ENCODE measurements at regions not wholly inside any gene's neighbourhood (a gene's known extent, or its start where the extent isn't known, plus 50 kb on each side); places are given as distances from the start of the nearest gene placed in this dataset.
A peak's percentile ranks its signal among the peaks of the same experiment; 100 is the strongest.
"Not testable (repeated sequence)": the region's sequence is repeated elsewhere in the genome, so short reads cannot be mapped to it uniquely, and the experiment has no call there.

DNA sequence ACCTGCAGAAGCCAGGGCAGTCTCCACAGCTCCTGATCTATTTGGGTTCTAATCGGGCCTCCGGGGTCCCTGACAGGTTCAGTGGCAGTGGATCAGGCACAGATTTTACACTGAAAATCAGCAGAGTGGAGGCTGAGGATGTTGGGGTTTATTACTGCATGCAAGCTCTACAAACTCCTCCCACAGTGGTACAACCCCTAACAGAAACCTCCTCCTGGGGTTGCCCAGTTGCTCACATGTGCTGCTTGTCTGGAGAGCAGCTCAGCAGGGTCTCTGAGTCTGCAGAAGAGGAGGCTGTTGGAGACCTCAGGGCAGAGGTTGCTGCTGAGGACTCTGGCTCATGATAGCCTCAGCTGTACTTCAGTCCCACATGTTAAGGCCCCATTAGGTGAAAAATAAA lies 1269.1 kb downstream of the RPIA start:
- DNase-seq (ENCODE audit: low spot score): not testable (repeated sequence)

DNA sequence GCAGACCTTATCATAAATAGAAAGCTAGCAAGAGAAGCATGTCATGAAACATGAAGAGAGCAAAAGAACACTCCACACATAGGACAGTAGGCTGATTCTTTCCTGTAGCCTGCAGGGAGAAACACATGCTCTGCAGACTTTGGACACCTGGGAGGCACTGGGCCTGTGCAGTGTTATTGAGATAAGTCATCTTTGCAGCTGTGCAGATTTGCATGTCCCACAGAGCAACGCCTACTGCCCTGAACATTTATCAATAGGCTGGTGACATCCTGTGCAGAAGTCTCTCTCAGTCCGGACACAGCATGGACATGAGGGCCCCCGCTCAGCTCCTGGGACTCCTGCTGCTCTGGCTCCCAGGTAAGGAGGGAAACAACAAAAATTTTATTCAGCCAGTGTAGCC lies 1277.1 kb downstream of the RPIA start:
- not testable (repeated sequence) for DNase-seq (ENCODE audit: low spot score)

DNA sequence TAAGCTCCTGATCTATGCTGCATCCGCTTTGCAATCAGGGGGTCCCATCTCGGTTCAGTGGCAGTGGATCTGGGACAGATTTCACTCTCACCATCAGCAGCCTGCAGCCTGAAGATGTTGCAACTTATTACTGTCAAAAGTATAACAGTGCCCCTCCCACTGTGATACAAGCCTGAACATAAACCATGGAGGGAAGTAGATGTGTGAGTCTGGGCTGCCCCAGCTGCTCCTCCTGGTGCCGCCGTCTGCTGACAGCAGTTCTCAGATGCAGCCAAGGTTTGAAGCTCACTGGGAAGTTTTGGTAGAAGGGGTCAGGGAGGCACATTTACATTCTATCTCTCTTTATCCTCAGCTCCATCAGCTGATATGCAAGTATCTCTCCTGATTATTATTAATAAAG lies 1277.7 kb downstream of the RPIA start:
- DNase-seq (ENCODE audit: low spot score): not testable (repeated sequence)

DNA sequence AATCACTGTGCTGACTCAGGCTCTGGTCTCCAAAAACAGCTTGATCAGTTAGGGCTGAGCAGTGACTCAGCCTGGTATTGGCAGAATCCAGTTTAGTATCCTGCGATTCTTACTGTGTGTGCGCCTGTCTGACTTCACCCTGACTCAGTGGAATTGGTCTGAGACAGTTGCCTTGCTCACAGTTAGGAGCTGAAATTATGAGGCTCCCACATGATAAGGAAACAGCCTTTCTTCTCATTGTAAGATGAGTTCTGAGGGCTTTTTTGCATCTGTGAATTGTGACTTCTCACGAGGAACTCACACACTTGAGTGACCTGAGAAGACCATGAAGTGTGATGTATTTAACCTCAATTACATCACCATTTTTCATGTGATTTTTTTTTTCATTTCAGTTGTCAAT lies 1282.4 kb downstream of the RPIA start:
- peak; percentile 90 for DNase-seq (ENCODE audit: low spot score)

DNA sequence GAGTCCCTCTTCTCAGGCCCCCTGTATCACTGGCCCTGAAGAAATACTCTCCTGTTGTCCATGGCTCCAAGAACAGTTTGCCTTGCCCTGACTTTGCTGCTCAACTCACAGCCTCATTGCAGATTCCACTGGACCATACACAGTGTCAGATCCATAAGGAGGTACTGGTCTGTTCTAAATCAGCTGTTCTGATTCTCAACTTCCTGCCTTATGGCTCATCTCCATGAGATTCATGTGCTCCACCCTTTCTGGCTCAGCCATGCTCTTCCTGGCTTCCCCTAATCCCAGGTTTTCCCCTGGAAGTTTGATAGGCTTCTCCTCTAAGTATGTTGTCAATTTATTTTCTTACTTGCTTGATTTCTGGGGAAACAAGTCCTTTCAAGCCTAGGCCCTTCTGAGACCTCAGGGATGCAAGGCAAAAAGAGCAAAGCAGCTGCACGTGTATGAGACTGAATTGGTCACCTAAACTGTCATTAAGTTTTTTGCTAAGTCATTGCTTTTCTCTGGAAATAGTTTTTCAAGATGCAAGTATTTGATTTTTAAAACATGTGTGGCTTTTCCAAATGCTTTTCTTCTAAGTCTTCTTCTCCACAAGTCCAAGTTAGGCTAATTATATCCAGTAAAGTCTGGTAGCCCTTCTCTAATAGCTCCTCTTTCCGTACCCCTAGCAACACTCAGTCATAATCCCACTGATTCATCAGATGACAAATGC lies 1288.5 kb downstream of the RPIA start:
- DNase-seq (ENCODE audit: low spot score): not testable (repeated sequence)

DNA sequence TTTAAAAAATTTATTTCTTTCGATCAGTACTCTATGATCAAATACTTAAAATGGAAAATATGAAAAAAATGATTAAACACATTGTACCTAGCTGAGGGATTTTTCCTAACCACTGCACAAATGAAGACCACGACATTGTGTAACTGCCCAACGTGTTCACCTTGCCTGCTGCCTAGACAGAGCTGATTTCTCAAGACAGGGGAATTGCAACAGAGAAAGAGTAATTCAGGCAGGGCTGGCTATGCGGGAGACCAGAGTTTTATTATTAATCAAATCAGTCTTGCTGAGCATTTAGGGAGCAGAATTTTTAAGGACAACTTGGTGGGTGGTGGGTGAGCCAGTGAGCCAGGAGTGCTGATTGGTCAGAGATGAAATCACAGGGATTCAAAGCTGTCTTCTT lies 1290.8 kb downstream of the RPIA start:
- not testable (repeated sequence) for DNase-seq (ENCODE audit: low spot score)

DNA sequence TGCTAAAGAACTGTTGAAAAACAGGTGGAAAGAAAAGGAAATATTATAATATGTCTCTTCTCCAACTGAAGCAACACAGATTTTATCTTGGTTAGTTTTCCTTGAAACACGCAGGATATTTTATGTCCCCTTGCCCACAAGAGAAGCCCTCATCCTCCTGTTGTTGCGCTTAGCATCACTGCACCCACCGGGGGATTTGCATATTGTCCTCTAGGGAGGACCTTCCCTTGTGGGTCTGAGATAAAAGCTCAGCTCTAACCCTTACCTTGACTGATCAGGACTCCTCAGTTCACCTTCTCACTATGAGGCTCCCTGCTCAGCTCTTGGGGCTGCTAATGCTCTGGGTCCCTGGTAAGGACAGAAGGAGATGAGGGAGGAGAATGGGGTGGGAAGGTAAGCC lies 1294.2 kb downstream of the RPIA start:
- DNase-seq (ENCODE audit: low spot score): not testable (repeated sequence)

DNA sequence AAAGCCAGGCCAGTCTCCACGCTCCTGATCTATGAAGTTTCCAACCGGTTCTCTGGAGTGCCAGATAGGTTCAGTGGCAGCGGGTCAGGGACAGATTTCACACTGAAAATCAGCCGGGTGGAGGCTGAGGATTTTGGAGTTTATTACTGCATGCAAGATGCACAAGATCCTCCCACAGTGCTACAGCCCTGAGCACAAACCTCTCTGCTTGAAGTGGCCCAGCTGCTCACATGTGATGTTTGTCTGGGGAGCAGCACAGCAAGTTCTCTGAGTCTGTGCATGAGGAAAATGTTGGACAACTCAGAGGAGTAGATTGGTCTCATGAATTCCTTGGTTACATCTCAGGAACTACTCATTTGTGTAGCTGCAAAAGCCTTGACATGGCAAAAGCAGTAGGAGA lies 1295.1 kb downstream of the RPIA start:
- not testable (repeated sequence) for DNase-seq (ENCODE audit: low spot score)

DNA sequence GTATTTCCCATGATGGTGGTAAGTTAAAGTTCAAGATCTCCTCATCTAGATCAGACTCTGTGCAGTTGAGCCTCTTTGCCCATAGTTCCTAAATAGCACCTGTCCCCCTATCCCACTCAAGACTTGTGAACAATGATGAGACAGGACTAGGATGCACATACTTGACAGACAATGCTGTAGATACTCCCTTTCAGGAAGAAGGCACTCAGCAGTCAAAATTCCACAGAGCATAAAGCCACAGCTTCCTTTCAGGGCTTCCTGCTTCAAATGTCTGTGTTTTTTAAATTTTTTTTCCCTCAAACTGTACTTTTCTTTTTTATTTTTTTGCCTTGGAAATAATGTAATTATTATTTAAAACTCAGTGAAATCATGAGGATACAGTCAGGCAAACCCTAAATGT lies 1305.3 kb downstream of the RPIA start:
- DNase-seq (ENCODE audit: low spot score): not testable (repeated sequence)

DNA sequence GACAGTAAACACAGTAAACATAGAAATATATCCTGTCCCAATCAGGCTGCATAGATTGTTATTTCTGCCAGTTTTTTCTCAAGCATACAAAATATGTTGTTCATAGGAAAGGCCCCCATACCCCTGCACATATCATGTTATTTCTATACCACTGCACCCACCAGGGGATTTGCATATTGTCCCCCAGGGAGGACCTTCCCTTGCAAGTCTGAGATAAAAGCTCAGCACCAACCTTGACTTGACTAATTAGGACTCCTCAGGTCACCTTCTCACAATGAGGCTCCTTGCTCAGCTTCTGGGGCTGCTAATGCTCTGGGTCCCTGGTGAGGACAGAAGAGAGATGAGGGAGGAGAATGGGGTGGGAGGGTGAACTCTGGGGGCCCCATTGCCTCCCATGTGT lies 1313.1 kb downstream of the RPIA start:
- DNase-seq (ENCODE audit: low spot score): not testable (repeated sequence)

DNA sequence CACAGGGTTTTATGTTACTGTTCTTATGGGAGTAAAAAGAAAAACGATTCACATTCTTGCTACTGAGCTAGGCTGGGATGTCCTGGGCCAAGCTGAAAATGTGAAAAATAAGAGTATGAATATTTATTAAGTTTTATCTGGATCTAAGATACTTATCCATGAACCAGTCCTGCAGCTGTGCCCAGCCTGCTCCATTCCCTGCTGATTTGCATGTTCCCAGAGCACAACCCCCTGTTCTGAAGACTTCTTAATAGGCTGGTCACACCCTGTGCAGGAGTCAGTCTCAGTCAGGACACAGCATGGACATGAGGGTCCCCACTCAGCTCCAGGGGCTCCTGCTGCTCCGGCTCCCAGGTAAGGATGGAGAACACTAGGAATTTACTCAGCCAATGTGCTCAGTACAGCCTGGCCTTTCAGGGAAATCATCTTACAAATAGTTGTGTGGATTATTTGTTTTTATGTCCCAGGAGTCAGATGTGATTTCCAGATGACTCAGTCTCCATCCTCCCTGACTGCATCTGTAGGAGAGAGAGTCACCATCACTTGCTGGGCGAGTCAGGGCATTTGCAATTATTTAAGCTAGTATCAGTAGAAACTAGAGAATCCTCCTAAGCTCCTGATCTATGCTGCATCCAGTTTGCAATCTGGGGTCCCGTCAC lies 1319.1 kb downstream of the RPIA start:
- not testable (repeated sequence) for DNase-seq (ENCODE audit: low spot score)

DNA sequence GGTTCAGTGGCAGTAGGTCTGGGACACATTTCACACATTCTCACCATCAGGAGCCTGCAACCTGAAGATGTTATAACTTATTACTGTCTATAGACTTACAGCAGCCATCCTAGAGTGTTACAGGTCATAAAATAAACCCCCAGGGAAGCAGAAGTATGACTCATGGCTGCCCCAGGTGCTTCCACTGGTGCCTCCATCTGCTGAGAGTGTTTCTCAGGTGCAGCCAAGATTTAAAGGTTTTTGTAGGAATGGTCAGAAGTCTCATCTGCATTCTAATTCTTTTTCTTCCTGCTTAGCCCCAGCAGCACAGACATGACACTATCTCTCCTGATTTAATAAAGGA lies 1319.6 kb downstream of the RPIA start:
- DNase-seq (ENCODE audit: low spot score): not testable (repeated sequence)

DNA sequence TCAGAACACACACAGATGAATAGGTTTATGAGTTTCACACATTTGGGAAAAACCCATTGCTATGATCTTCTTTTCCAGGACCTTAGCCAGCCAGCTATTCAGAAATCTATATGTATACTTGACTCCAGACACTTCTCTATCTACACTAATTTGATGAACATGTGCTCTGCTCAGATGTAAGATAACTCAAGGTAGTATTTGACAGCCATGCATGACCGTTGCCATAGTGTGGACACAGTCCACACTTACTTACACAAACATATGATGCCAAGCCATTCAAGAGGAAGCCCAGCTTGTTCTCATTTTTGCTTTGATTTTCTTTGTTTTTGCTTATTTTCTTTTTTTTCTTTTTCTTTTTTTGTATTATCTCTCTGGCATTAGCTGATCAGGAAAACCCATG lies 1328.4 kb downstream of the RPIA start:
- not testable (repeated sequence) for DNase-seq (ENCODE audit: low spot score)

DNA sequence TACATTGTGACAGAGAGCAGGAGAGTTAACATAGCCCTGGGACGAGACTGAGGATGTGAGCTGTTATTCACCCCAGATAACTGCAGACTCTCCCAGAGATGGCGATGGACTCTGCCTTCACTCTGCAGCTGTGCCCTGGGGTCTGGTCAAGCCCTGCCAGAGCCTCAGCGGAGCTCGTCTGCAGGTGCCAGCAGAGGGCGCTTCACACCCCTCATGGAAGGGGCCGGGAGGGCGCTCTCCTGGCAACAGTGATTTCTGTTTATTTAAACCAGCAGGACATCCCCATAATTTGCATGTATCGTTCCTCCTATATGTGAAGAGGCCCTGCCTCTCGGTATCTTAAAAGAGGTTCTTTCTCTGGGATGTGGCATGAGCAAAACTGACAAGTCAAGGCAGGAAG lies 1329.8 kb downstream of the RPIA start:
- not testable (repeated sequence) for DNase-seq (ENCODE audit: low spot score)

DNA sequence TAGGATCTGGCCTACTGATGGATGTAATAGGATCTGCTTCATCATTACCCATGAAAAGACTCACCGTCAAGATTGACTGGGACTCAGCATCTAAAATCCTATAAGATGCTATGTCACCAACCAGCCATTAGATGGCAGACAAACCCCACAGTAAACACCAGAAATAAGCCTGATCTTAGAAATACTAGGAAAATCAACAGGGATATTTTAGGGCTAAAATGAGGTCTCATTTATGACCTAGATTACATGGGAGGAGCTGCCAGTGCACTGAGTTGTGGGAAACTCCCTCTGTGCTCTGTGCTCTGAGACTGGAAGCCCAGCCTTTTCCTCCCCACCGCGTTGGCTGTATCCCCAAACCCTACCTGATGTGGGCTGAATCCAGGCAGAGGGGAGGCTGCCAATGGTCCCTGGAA lies 1335.8 kb downstream of the RPIA start:
- DNase-seq (ENCODE audit: low spot score): peak; percentile 23

DNA sequence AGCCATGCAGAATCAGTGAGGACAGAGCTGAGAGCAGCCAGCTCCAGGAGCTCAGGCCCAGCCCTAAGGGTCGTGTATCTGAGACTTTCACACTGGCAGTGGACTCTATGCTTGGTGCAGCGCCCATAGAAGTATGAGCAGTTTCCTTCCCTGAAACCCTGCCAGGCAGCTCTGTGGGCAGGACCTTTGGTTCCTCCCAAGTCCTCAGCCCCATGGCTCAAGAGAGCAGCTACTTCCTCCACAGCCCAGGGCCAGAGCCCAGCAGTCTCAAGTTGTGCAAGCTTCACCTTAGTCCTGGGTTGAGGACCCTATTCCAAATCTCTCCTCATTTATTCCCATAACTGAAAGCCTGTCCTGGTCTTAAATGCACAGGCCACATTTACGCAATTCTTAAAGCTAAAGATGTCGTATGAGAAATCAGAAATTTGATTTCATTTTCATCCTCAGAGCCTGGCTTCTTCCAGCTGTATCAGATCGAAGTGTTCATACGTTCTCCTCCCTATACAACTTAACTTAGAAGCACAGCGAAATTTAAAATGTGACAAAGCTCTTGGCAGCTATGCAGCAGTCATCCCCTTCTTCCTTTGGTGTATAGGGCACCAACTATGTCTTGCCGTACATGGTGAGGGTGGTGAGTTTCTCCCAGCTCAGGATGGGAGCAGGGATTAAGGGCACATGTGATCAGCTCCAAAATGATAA lies 1337.1 kb downstream of the RPIA start:
- not testable (repeated sequence) for DNase-seq (ENCODE audit: low spot score)

DNA sequence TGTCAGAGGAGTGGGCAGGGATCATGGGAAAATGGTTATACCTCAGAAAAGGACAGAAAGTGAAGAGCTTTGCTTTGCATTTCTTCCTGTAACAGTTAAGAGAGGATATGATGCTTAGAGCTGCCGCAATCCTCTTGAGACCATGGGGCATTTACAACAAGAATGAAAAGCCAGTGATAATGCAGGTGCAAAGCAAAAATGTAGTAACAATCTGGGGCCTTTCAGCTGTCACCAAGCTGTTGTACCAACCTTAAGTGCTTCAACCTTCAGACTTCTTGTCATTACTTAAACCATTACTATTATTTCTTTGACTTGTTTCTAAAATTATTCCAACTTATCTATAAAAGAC lies 1337.6 kb downstream of the RPIA start:
- not testable (repeated sequence) for DNase-seq (ENCODE audit: low spot score)

DNA sequence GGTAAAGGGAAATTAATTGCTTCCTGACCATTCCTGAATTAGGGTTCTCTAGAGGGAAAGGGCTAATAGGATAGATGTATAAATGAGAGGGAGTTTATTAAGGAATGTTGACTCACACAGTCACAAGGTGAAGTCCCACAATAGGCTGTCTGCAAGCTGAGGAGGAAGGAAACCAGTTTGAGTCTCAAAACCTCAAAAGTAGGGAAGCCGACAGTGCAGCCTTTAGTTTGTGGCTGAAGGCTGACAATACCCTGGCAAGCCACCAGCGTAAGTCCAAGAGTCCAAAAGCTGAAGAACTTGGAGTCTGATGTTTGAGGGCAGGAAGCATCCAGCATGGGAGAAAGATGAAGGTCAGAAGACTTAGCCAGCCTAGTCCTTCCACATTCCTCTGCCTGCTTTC lies 1340.8 kb downstream of the RPIA start:
- not testable (repeated sequence) for DNase-seq (ENCODE audit: low spot score)

DNA sequence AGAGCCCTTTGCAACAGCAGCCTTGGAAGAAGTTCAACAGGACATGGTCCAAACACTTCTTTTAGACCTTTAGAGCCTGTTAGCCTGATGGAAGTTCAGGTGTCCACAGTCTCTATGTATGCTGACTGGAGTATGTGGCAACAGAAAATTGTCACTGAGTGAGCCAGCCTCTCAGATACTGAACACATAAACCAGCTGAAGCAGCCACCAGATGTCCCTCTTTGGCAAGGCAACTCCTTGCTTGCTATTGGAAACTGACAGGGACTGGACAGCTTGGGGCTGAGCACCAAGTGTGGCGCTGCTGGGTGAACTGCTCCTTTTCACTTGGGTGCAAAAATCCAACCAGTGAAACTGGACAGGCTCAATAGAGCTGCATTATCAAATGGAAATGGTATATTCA lies 1344.9 kb downstream of the RPIA start:
- DNase-seq (ENCODE audit: low spot score): peak; percentile 0

DNA sequence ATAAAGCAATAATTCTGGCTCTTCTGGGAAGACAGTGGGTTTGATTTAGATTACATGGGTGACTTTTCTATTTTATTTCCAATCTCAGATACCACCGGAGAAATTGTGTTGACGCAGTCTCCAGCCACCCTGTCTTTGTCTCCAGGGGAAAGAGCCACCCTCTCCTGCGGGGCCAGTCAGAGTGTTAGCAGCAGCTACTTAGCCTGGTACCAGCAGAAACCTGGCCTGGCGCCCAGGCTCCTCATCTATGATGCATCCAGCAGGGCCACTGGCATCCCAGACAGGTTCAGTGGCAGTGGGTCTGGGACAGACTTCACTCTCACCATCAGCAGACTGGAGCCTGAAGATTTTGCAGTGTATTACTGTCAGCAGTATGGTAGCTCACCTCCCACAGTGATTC lies 1347.6 kb downstream of the RPIA start:
- DNase-seq (ENCODE audit: low spot score): not testable (repeated sequence)

DNA sequence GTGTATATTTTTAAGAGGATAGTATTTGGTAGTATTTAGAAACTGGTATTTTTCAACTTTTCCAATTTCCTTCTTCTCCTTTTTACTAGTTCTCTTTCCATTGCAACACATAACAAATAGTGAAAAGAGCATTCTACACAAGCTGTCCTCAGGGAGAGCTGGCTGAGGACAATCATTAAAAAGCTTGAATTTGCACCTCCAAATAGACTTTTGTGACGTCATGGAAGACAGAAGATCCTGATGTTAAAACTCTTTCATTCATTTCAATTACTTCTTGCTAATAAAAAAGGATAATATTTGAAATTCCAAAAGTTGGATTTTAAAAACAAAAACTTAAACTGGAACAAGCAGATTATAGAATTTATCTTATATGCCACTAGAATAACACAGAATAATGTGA lies 1356.3 kb downstream of the RPIA start:
- DNase-seq (ENCODE audit: low spot score): not testable (repeated sequence)

DNA sequence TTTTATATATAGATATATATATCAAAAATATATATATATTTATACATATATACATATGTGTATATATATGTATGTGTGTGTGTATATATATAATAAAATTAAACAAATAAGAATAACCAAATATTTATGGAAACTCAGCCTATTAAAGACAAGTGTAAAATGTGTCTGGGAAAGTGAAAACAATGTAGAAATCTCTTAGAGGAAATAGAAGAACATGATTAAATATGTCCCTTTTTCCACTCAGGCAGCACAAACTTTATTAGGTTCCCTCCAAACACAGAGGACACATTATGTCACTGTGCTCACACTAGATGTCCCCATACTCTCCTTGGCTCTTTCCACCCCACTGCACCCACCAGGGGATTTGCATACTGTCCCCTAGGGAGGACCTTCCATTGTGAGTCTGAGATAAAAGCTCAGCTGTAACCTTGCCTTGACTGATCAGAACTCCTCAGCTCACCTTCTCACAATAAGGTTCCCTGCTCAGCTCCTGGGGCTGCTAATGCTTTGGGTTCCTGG lies 1360.7 kb downstream of the RPIA start:
- not testable (repeated sequence) for DNase-seq (ENCODE audit: low spot score)

DNA sequence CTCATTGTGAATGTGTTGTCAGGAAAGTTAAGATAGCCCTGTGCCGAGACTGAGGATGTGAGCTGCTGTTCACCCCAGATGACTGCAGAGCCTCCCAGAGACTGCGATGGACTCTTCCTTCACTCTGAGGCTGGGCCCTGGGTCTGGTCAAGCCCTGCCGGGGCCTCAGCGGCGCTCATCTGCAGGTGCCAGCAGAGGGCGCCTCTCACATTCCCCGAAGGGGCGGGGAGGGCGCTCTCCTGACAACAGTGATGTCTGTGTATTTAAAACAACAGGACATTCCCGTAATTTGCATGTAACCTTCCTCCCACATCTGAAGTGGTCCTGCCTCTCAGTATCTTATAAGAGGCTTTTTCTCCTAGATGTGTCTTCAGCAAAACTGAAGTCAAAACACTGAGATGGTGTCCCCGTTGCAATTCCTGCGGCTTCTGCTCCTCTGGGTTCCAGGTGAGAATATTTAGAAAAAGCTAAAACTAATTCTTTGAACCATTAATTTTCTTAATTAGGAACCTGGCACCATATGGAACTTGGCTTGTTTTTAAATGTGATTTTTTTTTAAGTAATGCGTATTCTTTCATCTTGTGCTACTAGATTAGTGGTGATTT lies 1377.9 kb downstream of the RPIA start:
- DNase-seq (ENCODE audit: low spot score): peak; percentile 57
